ENCODE measurements at regions not wholly inside any gene's neighbourhood (a gene's known extent, or its start where the extent isn't known, plus 50 kb on each side); places are given as distances from the start of the nearest gene placed in this dataset.

DNA sequence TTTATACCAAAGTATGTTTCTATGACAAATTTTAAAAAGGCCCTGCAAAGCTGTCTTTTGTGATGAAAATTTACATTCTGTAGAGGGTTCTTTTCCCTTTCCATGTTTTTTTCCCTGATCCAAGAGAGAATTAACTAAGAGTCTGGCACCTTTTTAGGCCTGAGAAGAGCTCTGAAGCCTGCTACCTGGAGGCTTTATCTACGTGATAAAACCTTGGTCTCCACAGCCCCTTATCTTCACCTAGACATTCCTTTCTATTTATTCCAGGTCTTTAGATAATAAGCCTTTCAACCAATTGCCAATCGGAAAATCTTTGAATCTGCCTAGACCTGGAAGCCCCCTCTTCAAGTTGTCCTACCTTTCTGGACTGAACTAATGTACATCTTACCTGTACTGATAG is 774.1 kb upstream of the LRRTM1 start:
- no peaks in the 10 kb centered on the region for H3K27me3 ChIP-seq (ENCODE audit: control insufficient read depth, extremely low read depth, insufficient read depth, low read length)
- H3K9me3 ChIP-seq (ENCODE audit: control insufficient read depth, low read depth, low read length), result no peaks in the 10 kb centered on the region
- H4K20me1 ChIP-seq (ENCODE audit: control insufficient read depth, extremely low read depth, insufficient read depth, low read length), result no peaks in the 10 kb centered on the region
- no peaks in the 10 kb centered on the region for H3K9me1 ChIP-seq (ENCODE audit: control insufficient read depth, extremely low read depth, insufficient read depth, low read length)
- H3K4me2 ChIP-seq (ENCODE audit: control insufficient read depth, extremely low read depth, insufficient read depth, low read depth, low read length), result no peak overlapping the region
- H3K36me3 ChIP-seq (ENCODE audit: control insufficient read depth in 2 of 2, extremely low read depth in 1 of 2, insufficient read depth in 2 of 2, low read length in 2 of 2), result no peaks in the 10 kb centered on the region
- H3K79me2 ChIP-seq (ENCODE audit: control insufficient read depth, insufficient read depth, low read length), result no peaks in the 10 kb centered on the region
- dilution Hi-C loops (cut with MboI; ENCODE audit: extremely low pct_ligation_motif_present, low sequenced_read_pairs), result no loop called here
- no peak overlapping the region for H3K9ac ChIP-seq (ENCODE audit: control insufficient read depth, extremely low read depth, insufficient read depth, low read length)
- TF ChIP-seq EZH2 (IDR thresholded peaks at IDR 0.05; ENCODE audit: low read length), result no peak
- TF ChIP-seq, protein P1, sequence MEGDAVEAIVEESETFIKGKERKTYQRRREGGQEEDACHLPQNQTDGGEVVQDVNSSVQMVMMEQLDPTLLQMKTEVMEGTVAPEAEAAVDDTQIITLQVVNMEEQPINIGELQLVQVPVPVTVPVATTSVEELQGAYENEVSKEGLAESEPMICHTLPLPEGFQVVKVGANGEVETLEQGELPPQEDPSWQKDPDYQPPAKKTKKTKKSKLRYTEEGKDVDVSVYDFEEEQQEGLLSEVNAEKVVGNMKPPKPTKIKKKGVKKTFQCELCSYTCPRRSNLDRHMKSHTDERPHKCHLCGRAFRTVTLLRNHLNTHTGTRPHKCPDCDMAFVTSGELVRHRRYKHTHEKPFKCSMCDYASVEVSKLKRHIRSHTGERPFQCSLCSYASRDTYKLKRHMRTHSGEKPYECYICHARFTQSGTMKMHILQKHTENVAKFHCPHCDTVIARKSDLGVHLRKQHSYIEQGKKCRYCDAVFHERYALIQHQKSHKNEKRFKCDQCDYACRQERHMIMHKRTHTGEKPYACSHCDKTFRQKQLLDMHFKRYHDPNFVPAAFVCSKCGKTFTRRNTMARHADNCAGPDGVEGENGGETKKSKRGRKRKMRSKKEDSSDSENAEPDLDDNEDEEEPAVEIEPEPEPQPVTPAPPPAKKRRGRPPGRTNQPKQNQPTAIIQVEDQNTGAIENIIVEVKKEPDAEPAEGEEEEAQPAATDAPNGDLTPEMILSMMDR (optimal IDR thresholded peaks at IDR 0.05 in 1 of 3, IDR thresholded peaks at IDR 0.05 in 1 of 3, conservative IDR thresholded peaks at IDR 0.05 in 1 of 3; ENCODE audit: extremely low read depth in 1 of 3, insufficient read depth in 2 of 3, low read length in 3 of 3), result no peak
- H2AFZ ChIP-seq (ENCODE audit: control insufficient read depth, low read length), result no peak overlapping the region
- DNase-seq (ENCODE audit: low read depth, low spot score) (no peak), FAIRE-seq (no peak)
- H3K4me3 ChIP-seq (ENCODE audit: control insufficient read depth in 2 of 3, extremely low read depth in 1 of 3, insufficient read depth in 2 of 3, low read depth in 1 of 3, low read length in 3 of 3), result no peak overlapping the region
- no peak overlapping the region for H3K27ac ChIP-seq (ENCODE audit: control insufficient read depth, insufficient read depth, low read length)
- no peaks in the 10 kb centered on the region for H3K4me1 ChIP-seq (ENCODE audit: control insufficient read depth, extremely low read depth, insufficient read depth, low read length)

DNA sequence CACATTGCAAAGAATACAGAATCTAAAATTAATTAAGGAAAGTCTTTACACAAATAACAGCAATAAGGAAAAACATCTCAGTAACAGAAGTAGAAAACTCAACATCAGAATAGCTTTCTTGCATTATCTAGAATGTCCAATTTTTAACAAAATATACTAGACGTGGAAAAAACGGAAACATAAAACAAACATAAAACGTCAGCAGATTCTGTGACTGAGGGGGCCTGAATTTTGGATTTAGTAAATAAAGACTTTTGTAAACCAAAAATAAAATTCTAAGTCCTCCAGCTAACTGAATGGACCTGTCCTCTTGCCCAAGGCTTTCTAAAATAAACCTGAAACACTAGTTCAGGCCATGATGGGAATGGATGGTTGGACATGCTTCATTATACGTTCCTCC is 773.5 kb upstream of the LRRTM1 start:
- Histone ChIP-seq H3K36me3 (ENCODE audit: control insufficient read depth in 2 of 2, extremely low read depth in 1 of 2, insufficient read depth in 2 of 2, low read length in 2 of 2) (no peaks in the 10 kb centered on the region), H3K4me1 (ENCODE audit: control insufficient read depth, extremely low read depth, insufficient read depth, low read length) (no peaks in the 10 kb centered on the region), H3K27ac (ENCODE audit: control insufficient read depth, insufficient read depth, low read length) (no peak overlapping the region), H3K9me3 (ENCODE audit: control insufficient read depth, low read depth, low read length) (no peaks in the 10 kb centered on the region), H3K9me1 (ENCODE audit: control insufficient read depth, extremely low read depth, insufficient read depth, low read length) (no peaks in the 10 kb centered on the region), H3K27me3 (ENCODE audit: control insufficient read depth, extremely low read depth, insufficient read depth, low read length) (no peaks in the 10 kb centered on the region), H3K9ac (ENCODE audit: control insufficient read depth, extremely low read depth, insufficient read depth, low read length) (no peak overlapping the region), H4K20me1 (ENCODE audit: control insufficient read depth, extremely low read depth, insufficient read depth, low read length) (no peaks in the 10 kb centered on the region), H3K79me2 (ENCODE audit: control insufficient read depth, insufficient read depth, low read length) (no peaks in the 10 kb centered on the region), H2AFZ (ENCODE audit: control insufficient read depth, low read length) (no peak overlapping the region), H3K4me2 (ENCODE audit: control insufficient read depth, extremely low read depth, insufficient read depth, low read depth, low read length) (no peak overlapping the region), H3K4me3 (ENCODE audit: control insufficient read depth in 2 of 3, extremely low read depth in 1 of 3, insufficient read depth in 2 of 3, low read depth in 1 of 3, low read length in 3 of 3) (no peak overlapping the region)
- dilution Hi-C loops (cut with MboI; ENCODE audit: extremely low pct_ligation_motif_present, low sequenced_read_pairs), result no loop called here
- FAIRE-seq, result no peak
- DNase-seq (ENCODE audit: low read depth, low spot score), result no peak
- TF ChIP-seq, protein P1 (optimal IDR thresholded peaks at IDR 0.05 in 1 of 3, IDR thresholded peaks at IDR 0.05 in 1 of 3, conservative IDR thresholded peaks at IDR 0.05 in 1 of 3; ENCODE audit: extremely low read depth in 1 of 3, insufficient read depth in 2 of 3, low read length in 3 of 3), result no peak
- TF ChIP-seq EZH2 (IDR thresholded peaks at IDR 0.05; ENCODE audit: low read length), result no peak
